SH-SY5Y (cell line): ENCODE measurements at regions not wholly inside any gene's neighbourhood (a gene's known extent, or its start where the extent isn't known, plus 50 kb on each side); places are given as distances from the start of the nearest gene placed in this dataset.

ENCODE experiments used
- GATA2 ChIP-seq: IDR thresholded peaks from 2 replicates; pipeline ENCODE4 v1.6.1; 2011; ENCODE audit warnings: mild to moderate bottlenecking, low read depth, low read length
- GATA3 ChIP-seq: IDR thresholded peaks from 2 replicates; pipeline ENCODE4 v1.6.1; 2011; ENCODE audit warnings: low read depth, mild to moderate bottlenecking, low read length, moderate library complexity

DNA sequence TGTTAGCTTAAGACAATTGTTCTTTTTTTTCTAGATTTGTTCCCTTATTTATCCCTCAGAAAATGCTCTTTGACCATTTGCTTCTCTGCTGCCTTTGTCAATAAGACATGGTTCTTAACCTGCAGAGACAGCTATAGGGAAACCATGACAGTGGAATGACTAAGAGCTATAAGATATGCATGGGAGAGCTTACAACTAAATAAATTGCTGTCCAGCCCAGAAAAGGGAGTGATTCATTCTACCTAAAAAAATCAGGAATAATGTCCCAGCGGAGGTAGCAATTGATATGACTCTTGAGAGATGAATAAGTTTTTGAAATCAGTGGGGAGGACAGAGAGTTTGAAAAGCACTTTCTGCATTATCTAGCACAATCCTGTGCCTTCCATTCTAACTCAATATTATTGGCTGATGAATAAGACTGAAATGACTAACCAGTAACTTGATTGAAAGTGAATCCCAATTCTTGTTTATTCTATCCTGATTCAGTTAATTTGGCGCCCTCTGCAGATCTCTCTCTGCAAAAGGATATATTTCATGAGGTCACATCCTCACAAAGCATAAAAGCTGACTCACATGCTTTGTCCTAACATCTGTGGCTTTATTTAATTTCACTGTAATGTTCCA, 680.5 kb upstream of the API5 start:
- TF ChIP-seq GATA2, result no peak
- TF ChIP-seq GATA3, result no peak
